Head of caudate nucleus (tissue), 42 donors: ENCODE measurements at regions not wholly inside any gene's neighbourhood (a gene's known extent, or its start where the extent isn't known, plus 50 kb on each side); places are given as distances from the start of the nearest gene placed in this dataset.

Experiments
- DNase-seq, 42 donors: peaks; one replicate each; pipeline versions ENCODE4 v3.0.0 to v3.0.0-alpha.2; 2020 to 2021; ENCODE audit warnings: mixed read lengths in 7 of 42
- intact Hi-C: fragments of 100-400 bp; cut with DNase I; formaldehyde crosslinking; loops from one replicate; pipeline ENCODE4 v1.15.0; 2022

- intact Hi-C loops: no loop called here
- DNase-seq: no peak
Measured at GRCh38 chr4:124212815-124213630, 499.5 kb downstream of the ANKRD50 start.

- intact Hi-C loops: no loop called here
- DNase-seq: no peak
Measured at GRCh38 chr4:124219389-124219788, 493.1 kb downstream of the ANKRD50 start.

GRCh38 chr4:124224256-124224655 lies 488.3 kb downstream of the ANKRD50 start:
- intact Hi-C loops: no loop called here
- no peak for DNase-seq

GRCh38 chr4:124227981-124228380 lies 484.6 kb downstream of the ANKRD50 start:
- intact Hi-C loops: no loop called here
- no peak for DNase-seq

GRCh38 chr4:124230268-124230667 lies 482.3 kb downstream of the ANKRD50 start:
- intact Hi-C loops: no loop called here
- no peak for DNase-seq

DNA sequence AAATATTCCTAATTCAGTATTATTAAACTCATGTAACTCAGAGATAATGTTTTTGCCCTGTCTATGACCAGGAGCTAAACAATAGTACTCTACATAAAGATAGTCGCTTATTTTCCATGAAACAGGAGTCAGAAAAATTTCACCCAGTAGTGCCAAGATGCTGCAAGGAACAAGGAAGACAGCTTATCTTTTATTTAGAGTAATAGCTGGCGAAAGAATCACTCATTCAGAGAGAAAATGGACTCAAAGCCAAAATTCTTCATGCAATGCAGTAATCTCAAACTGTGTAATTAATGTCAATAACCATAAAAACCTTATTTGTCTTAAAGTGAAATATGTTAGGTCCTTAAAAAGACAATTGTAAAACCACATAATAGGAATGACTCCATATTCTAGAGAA lies 477.8 kb downstream of the ANKRD50 start:
- no peak for DNase-seq
- intact Hi-C loops: no loop called here

DNA sequence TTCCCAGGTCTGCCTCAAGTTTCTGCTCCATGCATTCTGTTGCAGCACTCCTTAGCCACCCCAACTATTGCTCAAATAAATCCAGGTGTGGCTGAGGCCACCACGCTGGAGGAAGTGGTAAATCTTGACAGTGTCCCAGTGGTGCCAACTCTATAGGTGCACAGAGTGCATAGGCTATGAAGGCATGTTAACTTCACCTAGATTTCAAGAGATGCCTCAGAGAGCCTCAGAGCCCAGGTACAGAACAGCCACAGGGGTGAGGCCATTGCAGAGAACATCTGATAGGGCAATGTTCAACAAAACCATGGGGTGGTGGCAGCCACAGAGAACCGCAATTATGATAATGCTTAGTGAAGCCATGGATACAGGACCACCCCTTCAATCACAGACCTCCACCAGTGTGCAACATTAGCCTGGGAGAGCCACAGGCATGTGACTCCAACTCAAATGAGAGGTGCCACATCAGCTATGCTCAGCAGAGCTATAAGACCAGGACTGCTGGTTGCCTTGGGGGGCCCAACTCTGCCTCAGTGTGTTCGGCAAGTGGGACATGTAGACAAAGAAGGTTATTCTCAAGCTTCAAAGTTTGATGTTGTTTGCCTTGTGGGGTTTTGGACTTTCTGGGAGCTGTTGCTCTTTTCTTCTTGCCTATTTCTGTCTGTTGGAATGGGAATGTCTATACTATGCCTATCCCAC lies 468.7 kb downstream of the ANKRD50 start:
- no peak for DNase-seq
- intact Hi-C loops: no loop called here

DNA sequence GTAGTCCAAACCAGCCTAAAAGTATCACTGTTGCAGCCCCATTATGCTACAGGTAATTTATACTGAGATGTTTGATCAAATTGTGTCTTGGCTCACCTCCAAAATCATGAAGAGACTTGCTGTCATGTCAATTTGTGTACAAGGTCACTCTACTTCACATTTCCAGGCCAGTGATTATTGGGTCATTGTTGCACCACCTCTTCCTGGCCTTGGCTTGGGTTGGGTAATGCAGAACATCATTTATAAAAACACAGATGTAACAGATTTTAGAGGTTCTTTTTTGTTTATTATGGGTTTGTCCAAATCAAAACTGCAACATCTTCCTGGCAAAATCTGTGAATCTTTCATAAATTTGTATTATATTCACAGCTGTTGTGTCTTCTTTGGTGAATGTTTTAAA lies 459.5 kb downstream of the ANKRD50 start:
- no peak for DNase-seq
- intact Hi-C loops: no loop called here

DNA sequence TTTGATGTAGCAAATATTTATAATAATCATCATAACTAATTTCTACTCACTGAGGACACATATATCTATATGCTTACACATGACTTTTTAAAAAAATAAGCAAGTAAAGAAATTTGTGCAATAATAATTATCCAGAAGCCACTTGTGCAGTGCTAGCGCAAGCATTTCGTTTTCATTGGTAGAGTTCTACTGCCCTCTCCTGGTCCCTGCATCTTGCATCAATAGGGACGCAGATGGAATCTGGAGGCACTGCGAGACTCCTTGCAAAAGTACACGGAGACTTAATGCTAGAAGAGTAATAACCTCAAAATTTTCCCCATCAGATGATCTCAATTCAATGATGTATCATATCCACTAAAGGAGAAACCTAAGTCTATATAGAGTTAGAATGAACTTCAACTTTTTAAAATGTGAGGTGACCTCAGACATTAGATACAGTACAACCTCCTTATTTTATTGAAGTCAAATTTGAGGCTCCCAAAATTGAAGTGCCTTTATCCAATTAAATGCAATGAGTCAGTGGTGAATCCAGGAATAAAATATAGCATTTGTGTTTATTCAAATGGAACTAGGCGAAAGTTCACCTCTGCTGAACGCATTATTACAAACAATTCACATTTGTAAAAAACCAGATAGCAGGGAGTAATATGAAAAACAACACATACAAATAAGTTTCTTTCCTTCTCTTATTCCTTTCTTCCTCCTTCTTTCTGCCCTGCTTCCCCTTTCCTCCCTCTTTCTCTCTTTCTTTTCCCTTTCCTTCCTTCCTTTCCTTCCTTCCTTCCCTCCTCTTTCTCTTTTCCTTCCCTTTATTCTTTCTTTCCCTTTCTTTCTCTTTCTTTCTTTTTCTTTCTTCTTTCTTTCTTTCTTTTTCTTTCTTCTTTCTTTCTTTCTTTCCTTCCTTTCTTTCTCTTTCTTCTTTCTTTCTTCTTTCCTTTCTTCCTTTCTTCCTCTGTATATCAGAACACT lies 450.0 kb downstream of the ANKRD50 start:
- peak in 41 of 42 donors; percentile 12 to 85 (median 64) for DNase-seq
- intact Hi-C loops: no loop called here

- intact Hi-C loops: no loop called here
- DNase-seq: no peak
Measured at GRCh38 chr4:124265701-124266100, 446.8 kb downstream of the ANKRD50 start.

- intact Hi-C loops: no loop called here
- no peak for DNase-seq
Measured at GRCh38 chr4:124266721-124267120, 445.8 kb downstream of the ANKRD50 start.

GRCh38 chr4:124276461-124276860 lies 436.1 kb downstream of the ANKRD50 start:
- no peak for DNase-seq
- intact Hi-C loops: no loop called here

GRCh38 chr4:124277691-124278090 lies 434.8 kb downstream of the ANKRD50 start:
- intact Hi-C loops: no loop called here
- no peak for DNase-seq

GRCh38 chr4:124278477-124278876 lies 434.1 kb downstream of the ANKRD50 start:
- no peak for DNase-seq
- intact Hi-C loops: no loop called here

GRCh38 chr4:124279741-124280140 lies 432.8 kb downstream of the ANKRD50 start:
- DNase-seq: no peak
- intact Hi-C loops: no loop called here

- no peak for DNase-seq
- intact Hi-C loops: no loop called here
Measured at GRCh38 chr4:124282301-124282898, 430.1 kb downstream of the ANKRD50 start.

GRCh38 chr4:124288706-124289486 lies 423.6 kb downstream of the ANKRD50 start:
- no peak for DNase-seq
- intact Hi-C loops: no loop called here

GRCh38 chr4:124290678-124291077 lies 421.9 kb downstream of the ANKRD50 start:
- intact Hi-C loops: no loop called here
- no peak for DNase-seq
